ENCODE measurements at regions not wholly inside any gene's neighbourhood (a gene's known extent, or its start where the extent isn't known, plus 50 kb on each side); places are given as distances from the start of the nearest gene placed in this dataset.

- DNase-seq, result no peak
These were observed 53.7 kb upstream of the SMAD1 start for GRCh38 chr4:145427991-145428390.

GRCh38 chr4:145427221-145427620 lies 54.4 kb upstream of the SMAD1 start:
- no peak for DNase-seq

GRCh38 chr4:145423017-145423708 lies 58.5 kb upstream of the SMAD1 start:
- DNase-seq, result no peak

- DNase-seq, result no peak
These were observed 60.9 kb upstream of the SMAD1 start for GRCh38 chr4:145420595-145421214.

- no peak for DNase-seq
These were observed 62.9 kb upstream of the SMAD1 start for GRCh38 chr4:145418739-145419138.

- DNase-seq, result no peak
These were observed 64.1 kb upstream of the SMAD1 start for GRCh38 chr4:145417348-145418130.

GRCh38 chr4:145414841-145415240 lies 66.8 kb upstream of the SMAD1 start:
- DNase-seq, result no peak

GRCh38 chr4:145414226-145414625 lies 67.4 kb upstream of the SMAD1 start:
- DNase-seq, result no peak

- DNase-seq, result no peak
These were observed 74.7 kb upstream of the SMAD1 start for GRCh38 chr4:145406970-145407369.

GRCh38 chr4:145404761-145405160 lies 76.9 kb upstream of the SMAD1 start:
- no peak for DNase-seq

GRCh38 chr4:145396581-145396980 lies 85.1 kb upstream of the SMAD1 start:
- DNase-seq, result no peak

- DNase-seq, result no peak
These were observed 91.1 kb upstream of the SMAD1 start for GRCh38 chr4:145390571-145390970.

GRCh38 chr4:145389550-145389949 lies 92.1 kb upstream of the SMAD1 start:
- no peak for DNase-seq

- DNase-seq, result peak; percentile 6
These were observed 93.6 kb upstream of the SMAD1 start for GRCh38 chr4:145388043-145388442.

GRCh38 chr4:145387079-145387478 lies 94.6 kb upstream of the SMAD1 start:
- no peak for DNase-seq

- DNase-seq, result no peak
These were observed 100.5 kb upstream of the SMAD1 start for GRCh38 chr4:145381163-145381562.

- DNase-seq, result no peak
These were observed 101.5 kb upstream of the SMAD1 start for GRCh38 chr4:145380123-145380522.

- DNase-seq, result no peak
These were observed 106.2 kb upstream of the SMAD1 start for GRCh38 chr4:145375416-145375815.

- no peak for DNase-seq
These were observed 129.1 kb upstream of the SMAD1 start for GRCh38 chr4:145352438-145353145.

- no peak for DNase-seq
These were observed 129.7 kb upstream of the SMAD1 start for GRCh38 chr4:145351922-145352321.

GRCh38 chr4:145351162-145351561 lies 130.5 kb upstream of the SMAD1 start:
- DNase-seq, result peak; percentile 40

GRCh38 chr4:145348291-145348690 lies 133.4 kb upstream of the SMAD1 start:
- peak; percentile 68 for DNase-seq

- peak; percentile 94 for DNase-seq
These were observed 134.0 kb upstream of the SMAD1 start for GRCh38 chr4:145347684-145348083.

Data from fibroblast of upper back skin (primary cell).